ENCODE measurements at regions not wholly inside any gene's neighbourhood (a gene's known extent, or its start where the extent isn't known, plus 50 kb on each side); places are given as distances from the start of the nearest gene placed in this dataset.

DNA sequence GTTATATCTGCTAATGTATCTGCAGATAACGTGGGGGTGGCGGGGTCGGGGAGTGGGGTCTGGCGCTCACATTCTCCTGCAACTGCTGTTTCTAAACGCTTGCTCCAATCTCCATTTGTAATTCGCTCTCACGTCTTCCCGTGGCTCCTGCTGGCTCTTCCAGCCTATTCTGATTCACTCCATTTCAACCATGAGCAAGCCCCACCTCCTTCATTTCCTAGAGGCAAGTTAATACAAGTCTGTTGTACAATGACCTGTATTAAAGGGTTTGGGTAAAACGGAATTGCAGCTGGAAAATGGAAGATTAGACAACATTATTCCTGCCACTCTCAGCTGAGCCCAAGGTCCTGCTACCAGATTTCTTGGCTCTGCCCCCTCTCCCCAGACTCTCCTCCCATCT, 132.3 kb downstream of the CSNK2A3 start:
- no peak for DNase-seq (ENCODE audit: extremely low spot score)
- TF ChIP-seq POLR2AphosphoS5 (IDR thresholded peaks at IDR 0.05) (no peak), POLR2A (IDR thresholded peaks at IDR 0.05; ENCODE audit: low read depth) (no peak), EP300 (IDR thresholded peaks at IDR 0.05) (no peak)
- Histone ChIP-seq H3K27ac (replicated peaks in 1 of 4) (no peak overlapping the region), H3K4me3 (no peak overlapping the region), H3K4me1 (peaks cover 4 to 21% (median 17%) of the 10 kb centered on the region in 4 donors), H3K27me3 (no peaks in the 10 kb centered on the region), H3K9me3 (no peaks in the 10 kb centered on the region), H3K36me3 (no peaks in the 10 kb centered on the region)
- intact Hi-C loops (cut with DNase I): no loop called here
- 91% methylated on average over 9 of the region's 9 CpGs for WGBS

DNA sequence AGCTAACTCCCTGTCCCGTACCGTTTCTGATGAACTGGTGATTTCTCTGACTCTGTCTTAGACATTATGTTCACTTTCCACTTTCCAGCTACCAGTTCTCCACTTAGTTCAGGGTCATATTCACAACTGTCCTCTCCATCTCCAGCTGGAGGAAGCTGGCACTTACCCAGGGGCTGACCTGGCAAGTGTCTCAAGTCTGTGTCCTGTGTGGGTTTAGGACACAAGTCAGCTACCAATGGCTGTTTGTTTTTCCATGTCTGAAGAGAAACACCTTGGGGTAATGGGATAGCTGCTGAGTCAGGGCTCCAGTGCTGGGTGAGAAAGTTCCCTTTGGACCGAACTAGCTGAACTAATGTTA, 134.4 kb downstream of the CSNK2A3 start:
- intact Hi-C loops (cut with DNase I): no loop called here
- Histone ChIP-seq H3K27me3 (no peaks in the 10 kb centered on the region), H3K27ac (replicated peaks in 1 of 4) (peak overlapping the region in 1 of 4 donors; percentile 18), H3K4me3 (no peak overlapping the region), H3K4me1 (peaks cover 8 to 36% (median 32%) of the 10 kb centered on the region in 4 donors), H3K9me3 (no peaks in the 10 kb centered on the region), H3K36me3 (no peaks in the 10 kb centered on the region)
- DNase-seq (ENCODE audit: extremely low spot score): no peak
- WGBS: 61% methylated on average over 3 of the region's 3 CpGs
- TF ChIP-seq EP300 (IDR thresholded peaks at IDR 0.05) (no peak), POLR2A (IDR thresholded peaks at IDR 0.05; ENCODE audit: low read depth) (no peak), POLR2AphosphoS5 (IDR thresholded peaks at IDR 0.05) (no peak)
- TF ChIP-seq, protein P1, sequence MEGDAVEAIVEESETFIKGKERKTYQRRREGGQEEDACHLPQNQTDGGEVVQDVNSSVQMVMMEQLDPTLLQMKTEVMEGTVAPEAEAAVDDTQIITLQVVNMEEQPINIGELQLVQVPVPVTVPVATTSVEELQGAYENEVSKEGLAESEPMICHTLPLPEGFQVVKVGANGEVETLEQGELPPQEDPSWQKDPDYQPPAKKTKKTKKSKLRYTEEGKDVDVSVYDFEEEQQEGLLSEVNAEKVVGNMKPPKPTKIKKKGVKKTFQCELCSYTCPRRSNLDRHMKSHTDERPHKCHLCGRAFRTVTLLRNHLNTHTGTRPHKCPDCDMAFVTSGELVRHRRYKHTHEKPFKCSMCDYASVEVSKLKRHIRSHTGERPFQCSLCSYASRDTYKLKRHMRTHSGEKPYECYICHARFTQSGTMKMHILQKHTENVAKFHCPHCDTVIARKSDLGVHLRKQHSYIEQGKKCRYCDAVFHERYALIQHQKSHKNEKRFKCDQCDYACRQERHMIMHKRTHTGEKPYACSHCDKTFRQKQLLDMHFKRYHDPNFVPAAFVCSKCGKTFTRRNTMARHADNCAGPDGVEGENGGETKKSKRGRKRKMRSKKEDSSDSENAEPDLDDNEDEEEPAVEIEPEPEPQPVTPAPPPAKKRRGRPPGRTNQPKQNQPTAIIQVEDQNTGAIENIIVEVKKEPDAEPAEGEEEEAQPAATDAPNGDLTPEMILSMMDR (IDR thresholded peaks at IDR 0.05): no peak

DNA sequence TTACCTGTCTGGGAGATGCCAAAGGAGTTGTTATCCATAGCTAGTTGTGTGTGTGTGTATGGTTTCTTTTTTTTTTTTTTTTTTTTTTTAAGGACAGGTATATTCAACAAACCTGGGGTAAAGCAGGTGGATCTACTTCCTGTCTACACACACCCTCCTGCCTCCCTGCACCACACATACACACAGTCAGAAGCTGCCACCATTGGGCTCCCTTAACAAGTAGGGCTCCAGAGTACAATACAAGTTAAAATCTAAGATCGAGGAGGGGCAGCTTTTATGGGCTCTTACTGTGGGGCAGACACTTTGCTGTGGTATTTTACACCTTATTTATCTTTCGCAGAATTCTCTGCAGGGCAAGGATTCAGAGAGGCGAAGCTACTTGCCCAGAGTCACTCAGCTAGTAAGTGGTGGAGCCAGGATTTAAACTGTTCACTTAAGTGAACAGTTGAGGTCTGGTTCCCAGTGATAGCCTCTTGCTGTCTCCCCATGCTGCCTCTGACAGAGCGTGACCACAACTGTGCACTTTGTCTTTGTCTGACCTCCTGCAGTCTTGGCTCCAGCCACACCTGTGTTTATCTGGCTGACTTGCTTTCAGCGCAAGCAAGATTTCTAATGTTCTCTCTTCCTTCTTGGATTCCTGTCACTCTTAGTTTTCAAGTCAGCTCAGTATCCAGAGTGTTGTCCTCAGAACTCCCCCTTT, 135.0 kb downstream of the CSNK2A3 start:
- Histone ChIP-seq H3K36me3 (no peaks in the 10 kb centered on the region), H3K27ac (replicated peaks in 1 of 4) (peak overlapping the region in 1 of 4 donors; percentile 18), H3K9me3 (no peaks in the 10 kb centered on the region), H3K4me1 (peaks cover 8 to 41% (median 37%) of the 10 kb centered on the region in 4 donors), H3K27me3 (no peaks in the 10 kb centered on the region), H3K4me3 (no peak overlapping the region)
- intact Hi-C loops (cut with DNase I): no loop called here
- DNase-seq (ENCODE audit: extremely low spot score): no peak
- TF ChIP-seq POLR2A (IDR thresholded peaks at IDR 0.05; ENCODE audit: low read depth) (no peak), POLR2AphosphoS5 (IDR thresholded peaks at IDR 0.05) (no peak), EP300 (IDR thresholded peaks at IDR 0.05) (no peak)
- TF ChIP-seq, protein P1 (IDR thresholded peaks at IDR 0.05): no peak
- WGBS: 79% methylated on average over 5 of the region's 5 CpGs

DNA sequence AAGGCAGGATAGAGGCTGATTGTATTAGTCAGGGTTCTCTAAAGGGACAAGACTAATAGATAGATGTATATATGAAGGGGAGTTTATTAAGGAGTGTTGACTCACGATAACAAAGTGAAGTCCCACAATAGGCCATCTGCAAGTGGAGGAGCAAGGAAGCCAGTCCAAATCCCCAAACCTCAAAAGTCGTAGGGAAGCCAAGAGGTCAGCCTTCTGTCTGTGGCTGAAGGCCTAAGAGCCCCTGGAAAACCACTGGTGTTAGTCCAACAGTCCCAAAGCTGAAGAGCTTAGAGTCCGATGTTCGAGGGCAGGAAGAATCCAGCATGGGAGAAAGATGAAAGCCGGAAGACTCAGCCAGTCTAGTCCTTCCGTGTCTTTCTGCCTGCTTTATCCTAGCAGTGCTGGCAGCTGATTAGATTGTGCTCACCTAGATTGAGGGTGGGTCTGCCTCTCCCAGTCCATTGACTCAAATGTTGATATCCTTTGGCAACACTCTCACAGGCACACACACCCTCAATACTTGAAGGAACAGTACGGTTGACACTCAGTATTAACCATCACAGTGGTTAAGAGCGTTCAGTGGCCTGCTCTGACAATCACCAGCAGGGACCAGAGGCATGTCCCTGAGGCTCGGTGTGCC, 135.6 kb downstream of the CSNK2A3 start:
- 87% methylated on average over 8 of the region's 9 CpGs for WGBS
- Histone ChIP-seq H3K36me3 (no peaks in the 10 kb centered on the region), H3K4me1 (peaks cover 9 to 48% (median 43%) of the 10 kb centered on the region in 4 donors), H3K27ac (replicated peaks in 1 of 4) (no peak overlapping the region), H3K27me3 (no peaks in the 10 kb centered on the region), H3K4me3 (no peak overlapping the region), H3K9me3 (no peaks in the 10 kb centered on the region)
- intact Hi-C loops (cut with DNase I): no loop called here
- TF ChIP-seq EP300 (IDR thresholded peaks at IDR 0.05) (no peak), POLR2AphosphoS5 (IDR thresholded peaks at IDR 0.05) (no peak), POLR2A (IDR thresholded peaks at IDR 0.05; ENCODE audit: low read depth) (no peak)
- TF ChIP-seq, protein P1 (IDR thresholded peaks at IDR 0.05): no peak
- DNase-seq (ENCODE audit: extremely low spot score): no peak

DNA sequence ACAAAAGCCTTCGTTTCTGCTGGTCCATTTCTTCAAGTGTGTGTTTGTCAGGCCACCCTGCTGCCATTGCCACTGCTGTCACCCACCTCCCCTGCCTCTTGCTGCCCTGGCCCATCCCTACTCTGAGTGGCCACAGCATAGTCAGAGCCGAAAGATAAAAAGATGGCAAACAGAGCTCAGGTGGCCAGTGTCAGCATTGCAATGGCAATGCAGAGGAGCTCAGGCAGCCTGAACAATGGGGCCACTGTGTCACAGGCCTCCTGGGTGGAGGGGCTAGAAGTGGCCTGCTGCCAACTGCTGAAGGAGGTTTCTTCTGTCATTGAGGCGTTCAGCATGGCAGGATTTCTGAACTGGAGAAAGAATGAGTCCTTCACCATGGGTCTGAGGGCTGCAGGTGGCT, 137.1 kb downstream of the CSNK2A3 start:
- H3K36me3 ChIP-seq: no peaks in the 10 kb centered on the region
- no peak overlapping the region for H3K4me3 ChIP-seq
- H3K27ac ChIP-seq (replicated peaks in 1 of 4): no peak overlapping the region
- TF ChIP-seq, protein P1 (IDR thresholded peaks at IDR 0.05): no peak
- TF ChIP-seq POLR2AphosphoS5 (IDR thresholded peaks at IDR 0.05) (no peak), POLR2A (IDR thresholded peaks at IDR 0.05; ENCODE audit: low read depth) (no peak)
- no peaks in the 10 kb centered on the region for H3K9me3 ChIP-seq
- H3K27me3 ChIP-seq: no peaks in the 10 kb centered on the region
- WGBS: 78% methylated on average over 3 of the region's 3 CpGs
- intact Hi-C loops (cut with DNase I): no loop called here
- H3K4me1 ChIP-seq: peaks cover 24 to 63% (median 58%) of the 10 kb centered on the region in 4 donors
- peak; percentile 83 for DNase-seq (ENCODE audit: extremely low spot score)

Data from esophagus muscularis mucosa (tissue), 4 donors.